ENCODE measurements at regions not wholly inside any gene's neighbourhood (a gene's known extent, or its start where the extent isn't known, plus 50 kb on each side); places are given as distances from the start of the nearest gene placed in this dataset.
A peak's percentile ranks its signal among the peaks of the same experiment; 100 is the strongest.

GRCh38 chr9:73680831-73681230, 529.2 kb downstream of the ANXA1 start:
- no peak for DNase-seq

GRCh38 chr9:73682789-73683188, 531.1 kb downstream of the ANXA1 start:
- no peak for DNase-seq

- no peak for DNase-seq
Observed at GRCh38 chr9:73683862-73684591, 532.4 kb downstream of the ANXA1 start.

- no peak for DNase-seq
Observed at GRCh38 chr9:73684601-73685000, 532.9 kb downstream of the ANXA1 start.

- no peak for DNase-seq
Observed at GRCh38 chr9:73685786-73686185, 534.1 kb downstream of the ANXA1 start.

GRCh38 chr9:73689051-73689870, 537.6 kb downstream of the ANXA1 start:
- peak; percentile 26 for DNase-seq

GRCh38 chr9:73701415-73702057, 549.9 kb downstream of the ANXA1 start:
- no peak for DNase-seq

GRCh38 chr9:73714294-73714693, 562.6 kb downstream of the ANXA1 start:
- DNase-seq, result no peak

GRCh38 chr9:73715591-73715990, 563.9 kb downstream of the ANXA1 start:
- no peak for DNase-seq

GRCh38 chr9:73719660-73720059, 568.0 kb downstream of the ANXA1 start:
- no peak for DNase-seq

GRCh38 chr9:73720601-73721000, 568.9 kb downstream of the ANXA1 start:
- DNase-seq, result no peak

- no peak for DNase-seq
Observed at GRCh38 chr9:73736270-73736669, 584.6 kb downstream of the ANXA1 start.

- DNase-seq, result no peak
Observed at GRCh38 chr9:73738741-73739530, 587.3 kb downstream of the ANXA1 start.

- peak; percentile 32 for DNase-seq
Observed at GRCh38 chr9:73741316-73741715, 589.7 kb downstream of the ANXA1 start.

- no peak for DNase-seq
Observed at GRCh38 chr9:73742412-73742811, 590.7 kb downstream of the ANXA1 start.

- no peak for DNase-seq
Observed at GRCh38 chr9:73743826-73744225, 592.2 kb downstream of the ANXA1 start.

GRCh38 chr9:73745598-73745997, 593.9 kb downstream of the ANXA1 start:
- no peak for DNase-seq

- no peak for DNase-seq
Observed at GRCh38 chr9:73753171-73753570, 601.5 kb downstream of the ANXA1 start.

GRCh38 chr9:73761905-73762304, 610.2 kb downstream of the ANXA1 start:
- DNase-seq, result no peak

GRCh38 chr9:73773896-73774295, 622.2 kb downstream of the ANXA1 start:
- no peak for DNase-seq

GRCh38 chr9:73775757-73776156, 624.1 kb downstream of the ANXA1 start:
- DNase-seq, result no peak

GRCh38 chr9:73780916-73781315, 629.3 kb downstream of the ANXA1 start:
- DNase-seq, result no peak

GRCh38 chr9:73782166-73782565, 630.5 kb downstream of the ANXA1 start:
- no peak for DNase-seq
